ENCODE measurements at regions not wholly inside any gene's neighbourhood (a gene's known extent, or its start where the extent isn't known, plus 50 kb on each side); places are given as distances from the start of the nearest gene placed in this dataset.

GRCh38 chr18:41769265-41769664 lies 185.8 kb upstream of the PIK3C3 start (continued):
- TF ChIP-seq PHF8 (conservative IDR thresholded peaks at IDR 0.05; ENCODE audit: low read depth, low read length) (no peak), RNF2 (IDR thresholded peaks at IDR 0.05; ENCODE audit: borderline replicate concordance, low read depth, low read length, missing control alignments, poor library complexity, severe bottlenecking) (no peak), SIX5 (IDR thresholded peaks at IDR 0.05; ENCODE audit: low read depth, low read length) (no peak), YY1 (IDR thresholded peaks at IDR 0.05; ENCODE audit: low read depth, low read length) (no peak), USF2 (IDR thresholded peaks at IDR 0.05; ENCODE audit: low read length) (no peak)

All from H1 (cell line).